ENCODE measurements at regions not wholly inside any gene's neighbourhood (a gene's known extent, or its start where the extent isn't known, plus 50 kb on each side); places are given as distances from the start of the nearest gene placed in this dataset.

GRCh38 chr10:126777714-126778113 is 107.2 kb upstream of the C10orf90 start:
- Histone ChIP-seq H3K4me1 (no peaks in the 10 kb centered on the region), H3K27me3 (no peaks in the 10 kb centered on the region), H4K20me1 (no peaks in the 10 kb centered on the region), H3K36me3 (no peaks in the 10 kb centered on the region), H3K4me2 (no peak overlapping the region), H3K27ac (no peak overlapping the region), H3K9me3 (replicated peaks in 1 of 11) (no peaks in the 10 kb centered on the region), H3K4me3 (no peak overlapping the region), H3K9ac (no peak overlapping the region)
- TF ChIP-seq Cebpa-rat (IDR thresholded peaks at IDR 0.05), result no peak

GRCh38 chr10:126781450-126782216 is 111.1 kb upstream of the C10orf90 start:
- Histone ChIP-seq H3K9ac (no peak overlapping the region), H3K27me3 (no peaks in the 10 kb centered on the region), H3K36me3 (no peaks in the 10 kb centered on the region), H4K20me1 (no peaks in the 10 kb centered on the region), H3K27ac (no peak overlapping the region), H3K4me2 (no peak overlapping the region), H3K9me3 (replicated peaks in 1 of 11) (no peaks in the 10 kb centered on the region), H3K4me1 (no peaks in the 10 kb centered on the region), H3K4me3 (no peak overlapping the region)
- TF ChIP-seq Cebpa-rat (IDR thresholded peaks at IDR 0.05), result no peak

GRCh38 chr10:126783806-126784557 is 113.5 kb upstream of the C10orf90 start:
- Histone ChIP-seq H4K20me1 (no peaks in the 10 kb centered on the region), H3K36me3 (no peaks in the 10 kb centered on the region), H3K4me2 (no peak overlapping the region), H3K9ac (no peak overlapping the region), H3K4me1 (no peaks in the 10 kb centered on the region), H3K27me3 (no peaks in the 10 kb centered on the region), H3K9me3 (replicated peaks in 1 of 11) (no peaks in the 10 kb centered on the region), H3K4me3 (no peak overlapping the region), H3K27ac (no peak overlapping the region)
- TF ChIP-seq Cebpa-rat (IDR thresholded peaks at IDR 0.05), result no peak

GRCh38 chr10:126787201-126787600 is 116.7 kb upstream of the C10orf90 start:
- TF ChIP-seq Cebpa-rat (IDR thresholded peaks at IDR 0.05), result no peak
- no peak overlapping the region for H3K27ac ChIP-seq
- H3K9ac ChIP-seq, result no peak overlapping the region
- no peak overlapping the region for H3K4me2 ChIP-seq
- H4K20me1 ChIP-seq, result no peaks in the 10 kb centered on the region
- H3K4me1 ChIP-seq, result no peaks in the 10 kb centered on the region
- H3K9me3 ChIP-seq (replicated peaks in 1 of 11), result peaks cover 0 to 4% (median 0%) of the 10 kb centered on the region in 11 experiments; a peak in 4 of 22 replicates
- H3K36me3 ChIP-seq, result no peaks in the 10 kb centered on the region
- H3K4me3 ChIP-seq, result no peak overlapping the region
- H3K27me3 ChIP-seq, result no peaks in the 10 kb centered on the region

- Histone ChIP-seq H3K4me1 (peaks cover 0 to 10% (median 7%) of the 10 kb centered on the region in 10 experiments; a peak in 11 of 20 replicates), H4K20me1 (no peaks in the 10 kb centered on the region), H3K36me3 (no peaks in the 10 kb centered on the region), H3K9ac (no peak overlapping the region), H3K4me2 (no peak overlapping the region), H3K9me3 (replicated peaks in 1 of 11) (peaks cover 0 to 38% (median 11%) of the 10 kb centered on the region in 11 experiments; a peak in 13 of 22 replicates), H3K4me3 (no peak overlapping the region), H3K27me3 (no peaks in the 10 kb centered on the region), H3K27ac (no peak overlapping the region)
- no peak for TF ChIP-seq Cebpa-rat (IDR thresholded peaks at IDR 0.05)
Measured at GRCh38 chr10:126795318-126795717, 109.9 kb upstream of the DOCK1 start.

GRCh38 chr10:126798649-126799048 is 106.6 kb upstream of the DOCK1 start:
- Histone ChIP-seq H3K9me3 (replicated peaks in 1 of 11) (peaks cover 0 to 23% (median 0%) of the 10 kb centered on the region in 11 experiments; a peak in 7 of 22 replicates), H3K36me3 (no peaks in the 10 kb centered on the region), H3K4me3 (no peak overlapping the region), H3K4me2 (peak overlapping the region in 8 of 11 experiments; percentile 10 to 69 (median 44); a peak in 12 of 22 replicates), H3K27me3 (no peaks in the 10 kb centered on the region), H3K4me1 (peaks cover 0 to 10% (median 7%) of the 10 kb centered on the region in 10 experiments; a peak in 11 of 20 replicates), H3K27ac (no peak overlapping the region), H3K9ac (no peak overlapping the region), H4K20me1 (no peaks in the 10 kb centered on the region)
- no peak for TF ChIP-seq Cebpa-rat (IDR thresholded peaks at IDR 0.05)

GRCh38 chr10:126803394-126803793 is 101.8 kb upstream of the DOCK1 start:
- no peak overlapping the region for H3K4me2 ChIP-seq
- no peaks in the 10 kb centered on the region for H3K36me3 ChIP-seq
- H3K27ac ChIP-seq, result no peak overlapping the region
- peaks cover 0 to 9% (median 7%) of the 10 kb centered on the region in 10 experiments; a peak in 11 of 20 replicates for H3K4me1 ChIP-seq
- no peaks in the 10 kb centered on the region for H3K9me3 ChIP-seq (replicated peaks in 1 of 11)
- no peak overlapping the region for H3K4me3 ChIP-seq
- no peak for TF ChIP-seq Cebpa-rat (IDR thresholded peaks at IDR 0.05)
- no peak overlapping the region for H3K9ac ChIP-seq
- no peaks in the 10 kb centered on the region for H3K27me3 ChIP-seq
- H4K20me1 ChIP-seq, result no peaks in the 10 kb centered on the region

GRCh38 chr10:126804396-126804795 is 100.8 kb upstream of the DOCK1 start:
- Histone ChIP-seq H3K9me3 (replicated peaks in 1 of 11) (0 out of 22 replicates have a peak, but pooled peaks cover 0 to 3% (median 0%) of the 10 kb centered on the region in 11 experiments), H3K4me1 (no peaks in the 10 kb centered on the region), H3K27me3 (no peaks in the 10 kb centered on the region), H3K36me3 (no peaks in the 10 kb centered on the region), H3K4me2 (no peak overlapping the region), H3K27ac (no peak overlapping the region), H3K9ac (no peak overlapping the region), H4K20me1 (no peaks in the 10 kb centered on the region), H3K4me3 (no peak overlapping the region)
- no peak for TF ChIP-seq Cebpa-rat (IDR thresholded peaks at IDR 0.05)

- Histone ChIP-seq H3K9ac (no peak overlapping the region), H3K27ac (no peak overlapping the region), H3K4me2 (no peak overlapping the region), H4K20me1 (no peaks in the 10 kb centered on the region), H3K9me3 (replicated peaks in 1 of 11) (peaks cover 14 to 24% (median 18%) of the 10 kb centered on the region in 11 experiments; a peak in 20 of 22 replicates), H3K27me3 (no peaks in the 10 kb centered on the region), H3K4me3 (no peak overlapping the region), H3K4me1 (no peaks in the 10 kb centered on the region), H3K36me3 (no peaks in the 10 kb centered on the region)
- no peak for TF ChIP-seq Cebpa-rat (IDR thresholded peaks at IDR 0.05)
Measured at GRCh38 chr10:126806498-126806897, 98.7 kb upstream of the DOCK1 start.

Measured in BLaER1 treated with 17β-estradiol and CSF1 and Interleukin-3, amounts not matched to agents 10 nM and 100 nM (cell line).